ENCODE measurements at regions not wholly inside any gene's neighbourhood (a gene's known extent, or its start where the extent isn't known, plus 50 kb on each side); places are given as distances from the start of the nearest gene placed in this dataset.

GRCh38 chr11:69377953-69378302 lies 84.0 kb downstream of the MYEOV start:
- WGBS, 5 donors = 85 to 89% (median 89%) methylated on average over 5 to 13 of the region's 13 CpGs
- Histone ChIP-seq H3K4me1 (peaks cover 0 to 29% (median 21%) of the 10 kb centered on the region in 6 donors), H3K9me3 (no peaks in the 10 kb centered on the region), H3K27ac (no peak overlapping the region), H3K4me3 (no peak overlapping the region), H3K36me3 (no peaks in the 10 kb centered on the region), H3K27me3 (replicated peaks in 1 of 7) (no peaks in the 10 kb centered on the region)
- intact Hi-C loops (cut with DNase I; ENCODE audit: low total_unique reads) = no loop called here
- DNase-seq = peak; percentile 57
- TF ChIP-seq POLR2AphosphoS5 (IDR thresholded peaks at IDR 0.05) (no peak), POLR2A (IDR thresholded peaks at IDR 0.05) (no peak), CTCF (IDR thresholded peaks at IDR 0.05 in 8 of 11, conservative IDR thresholded peaks at IDR 0.05 in 3 of 11) (no peak)

- TF ChIP-seq POLR2AphosphoS5 (IDR thresholded peaks at IDR 0.05) = no peak
- TF ChIP-seq CTCF (IDR thresholded peaks at IDR 0.05 in 8 of 11, conservative IDR thresholded peaks at IDR 0.05 in 3 of 11) = no peak
- TF ChIP-seq POLR2A (IDR thresholded peaks at IDR 0.05) = no peak
- Histone ChIP-seq H3K27me3 (replicated peaks in 1 of 7) (no peaks in the 10 kb centered on the region), H3K4me3 (no peak overlapping the region), H3K9me3 (no peaks in the 10 kb centered on the region), H3K4me1 (peaks cover 0 to 29% (median 21%) of the 10 kb centered on the region in 6 donors), H3K36me3 (no peaks in the 10 kb centered on the region), H3K27ac (no peak overlapping the region)
- peak; percentile 71 for DNase-seq
- intact Hi-C loops (cut with DNase I; ENCODE audit: low total_unique reads) = no loop called here
- 84 to 90% (median 88%) methylated on average over 9 to 29 of the region's 29 CpGs for WGBS, 5 donors
Measured at GRCh38 chr11:69378303-69379141, 84.6 kb downstream of the MYEOV start.

GRCh38 chr11:69380451-69380901 lies 86.5 kb downstream of the MYEOV start:
- H3K27me3 ChIP-seq (replicated peaks in 1 of 7) = no peaks in the 10 kb centered on the region
- H3K4me3 ChIP-seq = no peak overlapping the region
- WGBS, 5 donors = 82 to 90% (median 88%) methylated on average over 17 to 20 of the region's 20 CpGs
- intact Hi-C loops (cut with DNase I; ENCODE audit: low total_unique reads) = no loop called here
- DNase-seq = peak; percentile 52
- H3K36me3 ChIP-seq = no peaks in the 10 kb centered on the region
- H3K9me3 ChIP-seq = no peaks in the 10 kb centered on the region
- TF ChIP-seq POLR2A (IDR thresholded peaks at IDR 0.05) (no peak), POLR2AphosphoS5 (IDR thresholded peaks at IDR 0.05) (no peak), CTCF (IDR thresholded peaks at IDR 0.05 in 8 of 11, conservative IDR thresholded peaks at IDR 0.05 in 3 of 11) (no peak)
- H3K27ac ChIP-seq = no peak overlapping the region
- H3K4me1 ChIP-seq = peaks cover 0 to 14% (median 7%) of the 10 kb centered on the region in 6 donors

DNA sequence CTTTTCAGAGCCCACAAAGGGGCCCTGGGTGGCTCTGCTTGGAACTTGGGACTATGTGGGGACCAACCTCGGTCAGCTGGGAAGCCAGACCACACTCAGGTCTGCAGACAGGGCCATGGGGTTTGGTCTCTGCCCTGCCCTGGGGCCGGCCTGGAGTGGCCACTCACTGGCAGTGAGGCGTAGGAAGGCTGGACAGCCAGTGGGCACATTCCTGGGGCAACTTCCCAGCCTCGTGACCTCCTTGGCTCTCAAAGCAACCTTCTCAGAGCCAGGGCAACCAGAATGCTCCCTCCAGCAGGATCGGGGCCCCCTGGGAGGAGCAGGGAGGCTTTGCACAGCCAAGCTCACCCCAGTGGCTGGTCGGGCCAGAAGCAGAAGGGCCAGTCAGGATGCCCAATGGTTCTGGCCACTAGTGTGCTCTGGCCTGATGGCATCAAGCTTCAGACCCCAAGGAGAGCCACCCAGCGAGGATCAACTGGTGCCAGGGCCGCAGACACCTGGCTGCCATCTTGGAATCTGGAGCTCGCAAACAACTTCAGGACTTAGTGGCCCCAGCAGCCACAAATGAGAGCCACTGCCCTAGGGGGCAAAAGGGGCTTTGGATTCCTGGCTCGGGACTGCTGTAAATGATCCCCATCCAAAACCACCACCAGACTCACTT lies 87.1 kb downstream of the MYEOV start:
- no peak overlapping the region for H3K4me3 ChIP-seq
- H3K27me3 ChIP-seq (replicated peaks in 1 of 7) = no peaks in the 10 kb centered on the region
- no peak overlapping the region for H3K27ac ChIP-seq
- no peaks in the 10 kb centered on the region for H3K36me3 ChIP-seq
- TF ChIP-seq CTCF (IDR thresholded peaks at IDR 0.05 in 8 of 11, conservative IDR thresholded peaks at IDR 0.05 in 3 of 11) (no peak), POLR2AphosphoS5 (IDR thresholded peaks at IDR 0.05) (no peak), POLR2A (IDR thresholded peaks at IDR 0.05) (no peak)
- peak; percentile 57 for DNase-seq
- WGBS, 5 donors = 85 to 98% (median 95%) methylated on average over 6 to 10 of the region's 10 CpGs
- H3K4me1 ChIP-seq = peaks cover 0 to 8% (median 2%) of the 10 kb centered on the region in 6 donors
- intact Hi-C loops (cut with DNase I; ENCODE audit: low total_unique reads) = no loop called here
- H3K9me3 ChIP-seq = no peaks in the 10 kb centered on the region

Measured in spleen (tissue), 11 donors.